Activated naive CD4-positive, alpha-beta T cell treated with anti-CD3 and anti-CD28 coated beads, Interleukin-2, amount 10 ng/mL, durations not matched to agents 7 days and 5 days (primary cell): ENCODE measurements at regions not wholly inside any gene's neighbourhood (a gene's known extent, or its start where the extent isn't known, plus 50 kb on each side); places are given as distances from the start of the nearest gene placed in this dataset.

Source experiments
- CTCF ChIA-PET: fragments of 350-600 bp; sonication (Branson Sonifier 250); formaldehyde crosslinking; loops from one replicate; lab custom pipeline; 2021; ENCODE audit warnings: antibody characterized with exemption; lab: Charles Lee
- DNase-seq: peaks from one replicate; pipeline ENCODE4 v3.0.0-alpha.2; 2020
- H3K27ac Mint-ChIP-seq: one replicate; pipeline ENCODE4 v1.8.0; 2021; ENCODE audit warnings: mild to moderate bottlenecking, moderate library complexity, mixed read lengths
- H3K27me3 Mint-ChIP-seq: one replicate; pipeline ENCODE4 v1.8.0; 2021; ENCODE audit warnings: mild to moderate bottlenecking, mixed read lengths
- H3K36me3 Mint-ChIP-seq: one replicate; pipeline ENCODE4 v1.8.0; 2021; ENCODE audit warnings: mixed read lengths
- H3K4me1 Mint-ChIP-seq: one replicate; pipeline ENCODE4 v1.8.0; 2021; ENCODE audit warnings: mixed read lengths
- H3K4me3 Mint-ChIP-seq: one replicate; pipeline ENCODE4 v1.8.0; 2021; ENCODE audit warnings: mild to moderate bottlenecking, moderate library complexity, mixed read lengths
- H3K9me3 Mint-ChIP-seq: one replicate; pipeline ENCODE4 v1.8.0; 2021; ENCODE audit warnings: mixed read lengths

DNA sequence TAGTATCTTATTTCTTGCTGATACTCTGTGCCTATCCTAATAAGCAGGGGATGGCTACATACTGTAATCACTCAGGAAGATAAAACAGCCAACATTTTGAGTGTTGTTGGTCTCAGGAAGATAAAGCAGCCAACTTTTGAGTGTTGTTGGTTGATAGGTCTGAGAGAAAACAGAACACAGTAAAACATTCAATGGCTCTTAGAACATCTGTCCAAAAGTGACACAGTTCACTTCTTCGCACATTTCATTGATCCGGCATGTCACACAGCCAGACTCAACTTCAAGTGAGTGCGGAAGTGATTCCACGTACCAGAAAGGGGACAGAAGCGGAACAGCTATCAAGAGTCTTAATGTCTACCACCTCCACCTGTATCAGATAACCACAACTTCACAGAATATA lies 87.3 kb upstream of the DMD start:
- CTCF ChIA-PET = interaction anchor here (1.0 kb wide), 1 partner anchor 12 kb away, joined by 3 read pairs; no protein-coding TSS in a partner anchor
- Mint-ChIP-seq H3K4me1 (no peaks in the 10 kb centered on the region), H3K4me3 (no peak overlapping the region), H3K36me3 (no peaks in the 10 kb centered on the region), H3K27me3 (no peaks in the 10 kb centered on the region), H3K9me3 (no peaks in the 10 kb centered on the region), H3K27ac (no peak overlapping the region)
- DNase-seq = no peak

DNA sequence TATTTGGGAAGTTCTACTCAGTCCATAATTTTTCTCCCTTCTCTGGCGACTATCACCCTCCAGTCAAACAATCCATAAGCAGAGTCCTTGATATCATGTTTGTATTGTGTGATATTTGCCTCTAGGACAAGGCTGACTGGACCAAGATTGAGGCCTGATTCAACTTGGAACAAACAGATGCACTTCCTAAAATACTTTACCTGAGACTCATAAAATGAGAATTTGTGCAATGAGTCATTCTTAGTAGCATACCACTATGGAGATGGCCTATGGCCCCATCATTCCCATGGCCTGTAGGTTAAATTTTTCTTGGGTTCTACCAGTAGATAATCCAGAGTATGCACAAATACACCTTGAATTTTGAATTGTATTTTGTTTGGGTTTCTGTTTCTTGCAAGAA lies 74.2 kb upstream of the DMD start:
- Mint-ChIP-seq H3K4me1 (no peaks in the 10 kb centered on the region), H3K27me3 (no peaks in the 10 kb centered on the region), H3K36me3 (no peaks in the 10 kb centered on the region), H3K9me3 (peaks cover 3% of the 10 kb centered on the region), H3K27ac (no peak overlapping the region), H3K4me3 (no peak overlapping the region)
- DNase-seq = no peak
- CTCF ChIA-PET = no interaction called here

DNA sequence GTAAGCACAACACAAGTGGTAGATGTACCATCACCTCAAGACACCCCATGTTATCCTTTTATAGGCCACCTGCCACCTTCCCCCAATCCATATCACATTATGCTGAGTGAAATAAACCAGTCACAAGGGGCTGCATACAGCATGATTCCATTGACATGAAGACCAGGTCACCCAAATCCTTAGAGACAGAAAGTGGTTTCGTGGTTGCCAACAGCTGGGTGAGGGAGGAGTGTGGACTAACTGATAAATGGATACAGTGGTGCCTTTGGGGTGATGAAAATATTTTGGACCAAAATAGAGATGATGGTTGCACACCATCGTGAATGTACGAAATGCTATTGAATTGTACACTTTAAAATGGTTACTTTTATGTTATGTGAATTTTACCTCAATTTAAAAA lies 65.7 kb upstream of the DMD start:
- Mint-ChIP-seq H3K4me3 (no peak overlapping the region), H3K4me1 (no peaks in the 10 kb centered on the region), H3K27me3 (no peaks in the 10 kb centered on the region), H3K27ac (no peak overlapping the region), H3K36me3 (no peaks in the 10 kb centered on the region), H3K9me3 (no peaks in the 10 kb centered on the region)
- CTCF ChIA-PET = no interaction called here
- DNase-seq = no peak

DNA sequence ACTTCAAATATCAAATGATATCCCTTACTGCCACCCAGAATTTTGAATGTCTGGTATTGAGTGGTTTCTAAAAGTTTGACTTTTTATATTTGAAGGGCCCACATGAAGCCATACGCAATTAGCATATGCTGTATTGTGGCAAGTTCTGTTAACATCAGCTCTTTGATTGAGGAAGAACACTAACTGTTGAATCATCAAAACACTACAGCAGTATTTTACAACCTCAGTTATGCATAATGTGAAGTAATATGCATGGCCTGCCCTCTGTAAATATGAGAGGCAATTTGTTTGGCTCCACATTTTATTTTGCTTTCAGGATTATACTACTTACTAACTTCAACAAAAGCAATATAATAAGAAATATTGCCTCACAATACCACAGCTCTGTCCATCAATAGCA lies 62.2 kb upstream of the DMD start:
- CTCF ChIA-PET = no interaction called here
- no peaks in the 10 kb centered on the region for H3K36me3 Mint-ChIP-seq

DNA sequence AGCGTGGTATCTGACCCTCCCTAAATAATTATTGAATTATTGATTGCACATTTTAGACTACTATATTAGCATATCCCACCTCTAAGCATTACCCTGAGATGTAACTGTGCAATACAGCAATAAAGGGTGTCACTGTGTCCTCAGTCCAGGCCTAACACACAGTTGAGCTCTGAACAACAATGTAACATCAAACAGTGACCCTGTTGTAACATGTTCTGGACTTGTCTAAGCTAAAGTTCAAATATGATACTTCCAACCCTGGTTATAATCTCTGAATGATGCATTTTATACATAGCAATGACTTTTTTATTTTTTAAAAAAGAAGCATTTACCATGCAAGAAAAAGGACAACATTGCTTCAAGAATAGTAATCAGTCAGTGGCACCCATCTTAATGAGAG lies 61.6 kb upstream of the DMD start:
- H3K36me3 Mint-ChIP-seq = no peaks in the 10 kb centered on the region
- no peaks in the 10 kb centered on the region for H3K27me3 Mint-ChIP-seq
- no peaks in the 10 kb centered on the region for H3K9me3 Mint-ChIP-seq
- H3K27ac Mint-ChIP-seq = no peak overlapping the region
- CTCF ChIA-PET = no interaction called here
- no peak for DNase-seq
- no peaks in the 10 kb centered on the region for H3K4me1 Mint-ChIP-seq
- H3K4me3 Mint-ChIP-seq = no peak overlapping the region

More for the DNA sequence above, 62.2 kb upstream of the DMD start:
- Mint-ChIP-seq H3K27ac (no peak overlapping the region), H3K4me1 (no peaks in the 10 kb centered on the region), H3K9me3 (no peaks in the 10 kb centered on the region), H3K27me3 (no peaks in the 10 kb centered on the region), H3K4me3 (no peak overlapping the region)
- no peak for DNase-seq
